ENCODE measurements at regions not wholly inside any gene's neighbourhood (a gene's known extent, or its start where the extent isn't known, plus 50 kb on each side); places are given as distances from the start of the nearest gene placed in this dataset.

GRCh38 chr3:22244761-22245521 is 493.9 kb upstream of the ZNF385D start:
- intact Hi-C loops (cut with DNase I; ENCODE audit: low total_unique reads), result no loop called here
- H3K4me1 ChIP-seq, result no peaks in the 10 kb centered on the region
- no peaks in the 10 kb centered on the region for H3K9me3 ChIP-seq
- TF ChIP-seq CTCF (IDR thresholded peaks at IDR 0.05) (no peak), POLR2A (IDR thresholded peaks at IDR 0.05) (no peak)
- H3K36me3 ChIP-seq, result no peaks in the 10 kb centered on the region
- no peak overlapping the region for H3K4me3 ChIP-seq
- H3K27ac ChIP-seq, result no peak overlapping the region
- no peaks in the 10 kb centered on the region for H3K27me3 ChIP-seq
- peak in 1 of 2 donors; percentile 15 for DNase-seq

GRCh38 chr3:22245811-22246583 is 495.0 kb upstream of the ZNF385D start:
- H3K36me3 ChIP-seq, result no peaks in the 10 kb centered on the region
- H3K4me3 ChIP-seq, result no peak overlapping the region
- TF ChIP-seq POLR2A (IDR thresholded peaks at IDR 0.05) (no peak), CTCF (IDR thresholded peaks at IDR 0.05) (no peak)
- no peaks in the 10 kb centered on the region for H3K4me1 ChIP-seq
- intact Hi-C loops (cut with DNase I; ENCODE audit: low total_unique reads), result no loop called here
- H3K9me3 ChIP-seq, result no peaks in the 10 kb centered on the region
- no peak for DNase-seq
- no peaks in the 10 kb centered on the region for H3K27me3 ChIP-seq
- H3K27ac ChIP-seq, result no peak overlapping the region

- Histone ChIP-seq H3K27ac (no peak overlapping the region), H3K9me3 (no peaks in the 10 kb centered on the region), H3K36me3 (no peaks in the 10 kb centered on the region), H3K4me1 (no peaks in the 10 kb centered on the region), H3K27me3 (no peaks in the 10 kb centered on the region), H3K4me3 (no peak overlapping the region)
- TF ChIP-seq POLR2A (IDR thresholded peaks at IDR 0.05), result no peak
- no peak for TF ChIP-seq CTCF (IDR thresholded peaks at IDR 0.05)
- intact Hi-C loops (cut with DNase I; ENCODE audit: low total_unique reads), result no loop called here
- no peak for DNase-seq
These were observed 498.6 kb upstream of the ZNF385D start for GRCh38 chr3:22249658-22250057.

GRCh38 chr3:22257252-22257651 is 506.2 kb upstream of the ZNF385D start:
- H3K9me3 ChIP-seq, result no peaks in the 10 kb centered on the region
- no peaks in the 10 kb centered on the region for H3K36me3 ChIP-seq
- no peak for DNase-seq
- intact Hi-C loops (cut with DNase I; ENCODE audit: low total_unique reads), result no loop called here
- no peaks in the 10 kb centered on the region for H3K27me3 ChIP-seq
- TF ChIP-seq CTCF (IDR thresholded peaks at IDR 0.05) (no peak), POLR2A (IDR thresholded peaks at IDR 0.05) (no peak)
- H3K27ac ChIP-seq, result no peak overlapping the region
- no peaks in the 10 kb centered on the region for H3K4me1 ChIP-seq
- no peak overlapping the region for H3K4me3 ChIP-seq

DNA sequence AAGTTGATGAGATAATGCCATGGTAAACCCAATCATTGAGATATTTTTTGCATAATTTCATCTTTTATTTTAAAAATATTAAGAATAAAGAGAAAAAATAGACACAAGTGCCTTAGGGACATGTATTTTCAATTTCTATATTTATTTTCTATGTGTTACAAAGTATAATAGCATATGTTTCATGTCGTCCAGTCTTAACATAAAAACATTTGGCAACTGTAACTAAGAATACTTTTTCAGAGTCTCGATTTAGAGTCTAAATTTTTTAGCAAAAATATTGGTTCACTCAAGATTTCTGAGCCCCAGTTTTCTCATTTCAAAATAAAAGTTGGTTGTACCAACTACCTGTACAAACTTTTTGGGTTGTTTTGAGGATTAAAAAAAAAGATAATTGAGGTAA is 511.4 kb upstream of the ZNF385D start:
- TF ChIP-seq POLR2A (IDR thresholded peaks at IDR 0.05) (no peak), CTCF (IDR thresholded peaks at IDR 0.05) (no peak)
- no peak overlapping the region for H3K4me3 ChIP-seq
- no peak for DNase-seq
- no peak overlapping the region for H3K27ac ChIP-seq
- no peaks in the 10 kb centered on the region for H3K4me1 ChIP-seq
- H3K36me3 ChIP-seq, result no peaks in the 10 kb centered on the region
- H3K27me3 ChIP-seq, result no peaks in the 10 kb centered on the region
- intact Hi-C loops (cut with DNase I; ENCODE audit: low total_unique reads), result no loop called here
- H3K9me3 ChIP-seq, result no peaks in the 10 kb centered on the region
